ENCODE measurements at regions not wholly inside any gene's neighbourhood (a gene's known extent, or its start where the extent isn't known, plus 50 kb on each side); places are given as distances from the start of the nearest gene placed in this dataset.

DNA sequence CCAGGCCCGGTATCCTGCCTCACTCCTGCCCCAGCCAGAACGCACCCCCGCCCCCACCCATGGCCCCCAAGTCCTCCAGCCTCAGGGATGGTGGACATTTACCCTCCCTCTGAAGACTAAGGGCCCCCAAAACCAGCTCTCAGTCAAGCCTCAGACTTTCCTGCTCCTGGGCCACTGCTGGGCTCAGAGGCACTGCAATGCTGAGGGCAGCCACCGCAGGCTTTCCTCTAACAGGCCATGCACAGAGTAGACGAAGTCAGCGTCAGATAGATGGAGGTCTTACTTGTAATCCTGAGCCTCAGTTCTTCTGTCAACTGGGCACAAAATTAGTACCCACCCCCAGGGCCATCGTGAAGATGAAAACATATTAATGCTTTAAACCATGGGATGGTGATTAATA lies 92.6 kb downstream of the TTC32 start:
- TF ChIP-seq, protein P1, sequence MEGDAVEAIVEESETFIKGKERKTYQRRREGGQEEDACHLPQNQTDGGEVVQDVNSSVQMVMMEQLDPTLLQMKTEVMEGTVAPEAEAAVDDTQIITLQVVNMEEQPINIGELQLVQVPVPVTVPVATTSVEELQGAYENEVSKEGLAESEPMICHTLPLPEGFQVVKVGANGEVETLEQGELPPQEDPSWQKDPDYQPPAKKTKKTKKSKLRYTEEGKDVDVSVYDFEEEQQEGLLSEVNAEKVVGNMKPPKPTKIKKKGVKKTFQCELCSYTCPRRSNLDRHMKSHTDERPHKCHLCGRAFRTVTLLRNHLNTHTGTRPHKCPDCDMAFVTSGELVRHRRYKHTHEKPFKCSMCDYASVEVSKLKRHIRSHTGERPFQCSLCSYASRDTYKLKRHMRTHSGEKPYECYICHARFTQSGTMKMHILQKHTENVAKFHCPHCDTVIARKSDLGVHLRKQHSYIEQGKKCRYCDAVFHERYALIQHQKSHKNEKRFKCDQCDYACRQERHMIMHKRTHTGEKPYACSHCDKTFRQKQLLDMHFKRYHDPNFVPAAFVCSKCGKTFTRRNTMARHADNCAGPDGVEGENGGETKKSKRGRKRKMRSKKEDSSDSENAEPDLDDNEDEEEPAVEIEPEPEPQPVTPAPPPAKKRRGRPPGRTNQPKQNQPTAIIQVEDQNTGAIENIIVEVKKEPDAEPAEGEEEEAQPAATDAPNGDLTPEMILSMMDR (IDR thresholded peaks at IDR 0.05), result no peak
- Mint-ChIP-seq H3K27ac (no peak overlapping the region), H3K4me3 (no peak overlapping the region), H3K9me3 (no peaks in the 10 kb centered on the region), H3K27me3 (ENCODE audit: low read depth, poor library complexity) (peaks cover 15% of the 10 kb centered on the region), H3K36me3 (ENCODE audit: low read depth) (no peaks in the 10 kb centered on the region), H3K4me1 (peaks cover 21% of the 10 kb centered on the region)
- DNase-seq, result no peak

DNA sequence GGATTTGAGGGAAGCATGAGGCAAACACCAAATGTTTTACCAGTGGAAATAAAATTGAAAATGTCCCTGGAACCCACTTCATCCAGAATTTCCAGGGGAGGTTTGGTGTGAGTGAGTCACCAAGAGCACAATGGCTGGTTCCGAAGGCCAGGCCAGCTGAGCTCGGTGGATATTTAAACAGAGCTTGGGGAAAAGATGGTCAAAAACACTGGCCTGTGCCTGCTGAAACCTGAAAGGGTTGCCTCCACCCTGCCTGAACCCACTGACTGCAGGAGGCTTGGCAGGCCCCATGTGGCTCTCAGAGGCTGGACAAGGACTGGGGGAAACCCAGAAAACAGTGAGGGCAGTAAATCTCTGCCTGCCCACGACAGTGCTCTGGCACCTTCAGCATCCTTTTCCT lies 93.9 kb downstream of the TTC32 start:
- Mint-ChIP-seq H3K27ac (no peak overlapping the region), H3K9me3 (no peaks in the 10 kb centered on the region), H3K4me1 (peaks cover 30% of the 10 kb centered on the region), H3K36me3 (ENCODE audit: low read depth) (no peaks in the 10 kb centered on the region), H3K4me3 (no peak overlapping the region), H3K27me3 (ENCODE audit: low read depth, poor library complexity) (peaks cover 18% of the 10 kb centered on the region)
- TF ChIP-seq, protein P1 (IDR thresholded peaks at IDR 0.05), result no peak
- DNase-seq, result no peak

DNA sequence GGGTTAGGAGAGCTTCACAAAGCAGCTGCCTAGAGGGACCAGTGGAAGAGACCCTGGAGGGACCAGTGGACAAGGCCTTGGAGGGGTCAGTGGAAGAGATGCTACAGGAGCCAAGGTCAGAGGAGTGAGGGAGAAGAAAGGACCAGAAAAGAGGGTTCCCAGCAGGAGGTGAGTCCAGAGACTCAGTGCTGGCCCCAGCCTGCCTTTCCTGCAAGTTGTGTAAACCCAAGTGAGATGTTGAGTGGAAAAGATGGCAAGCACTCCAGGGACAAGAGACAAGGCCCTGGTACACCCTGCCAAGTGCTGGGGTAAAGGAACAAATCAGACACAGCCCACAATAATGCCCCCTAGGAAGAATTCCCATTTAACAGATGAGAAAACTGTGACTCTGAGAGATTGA lies 94.4 kb downstream of the TTC32 start:
- Mint-ChIP-seq H3K36me3 (ENCODE audit: low read depth) (no peaks in the 10 kb centered on the region), H3K4me1 (peaks cover 34% of the 10 kb centered on the region), H3K27ac (peak overlapping the region; percentile 4), H3K4me3 (no peak overlapping the region), H3K9me3 (no peaks in the 10 kb centered on the region), H3K27me3 (ENCODE audit: low read depth, poor library complexity) (peaks cover 18% of the 10 kb centered on the region)
- TF ChIP-seq, protein P1 (IDR thresholded peaks at IDR 0.05), result no peak
- no peak for DNase-seq

DNA sequence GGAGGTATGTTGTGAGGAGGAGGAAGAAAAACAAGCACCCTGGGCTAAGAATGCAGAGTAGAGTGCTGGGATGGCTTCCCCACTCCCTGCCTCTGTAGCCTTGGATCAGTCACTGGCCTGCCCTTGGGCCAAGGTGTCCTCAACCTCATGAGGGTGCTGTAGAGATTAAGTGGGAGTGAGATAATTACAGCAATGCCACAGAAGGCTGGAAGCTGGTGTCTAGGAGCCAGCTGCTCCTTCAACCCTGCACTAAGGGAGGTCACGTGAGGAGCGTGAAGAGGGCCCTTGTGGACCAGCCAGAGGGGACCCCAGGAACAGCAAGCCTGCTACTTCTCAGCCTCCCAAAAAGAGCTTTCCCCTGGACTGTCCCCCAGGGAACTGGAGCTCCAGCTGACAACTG lies 95.2 kb downstream of the TTC32 start:
- Mint-ChIP-seq H3K4me1 (peaks cover 42% of the 10 kb centered on the region), H3K4me3 (no peak overlapping the region), H3K9me3 (no peaks in the 10 kb centered on the region), H3K27ac (no peak overlapping the region), H3K27me3 (ENCODE audit: low read depth, poor library complexity) (peaks cover 21% of the 10 kb centered on the region), H3K36me3 (ENCODE audit: low read depth) (no peaks in the 10 kb centered on the region)
- DNase-seq, result no peak
- TF ChIP-seq, protein P1 (IDR thresholded peaks at IDR 0.05), result no peak

DNA sequence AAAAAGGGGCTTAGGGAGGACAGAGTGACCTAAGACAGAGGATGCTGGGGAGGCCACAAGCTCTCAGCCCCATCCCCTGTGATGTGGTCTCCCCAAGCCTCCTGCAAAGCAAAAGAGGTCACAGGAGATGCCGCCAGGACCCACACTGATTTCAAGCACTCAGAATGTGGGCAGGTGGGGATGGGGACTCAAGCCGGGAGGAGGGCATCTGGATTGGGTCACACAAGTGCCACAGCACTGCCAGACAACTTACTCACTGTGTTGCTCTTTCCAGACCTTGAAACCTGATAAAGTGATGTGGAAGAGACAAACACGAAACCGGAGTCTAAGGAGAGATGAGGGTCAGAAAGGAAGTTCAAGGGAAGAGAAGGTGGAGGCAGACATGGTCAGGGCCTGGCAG lies 95.7 kb downstream of the TTC32 start:
- Mint-ChIP-seq H3K27ac (no peak overlapping the region), H3K4me1 (peaks cover 46% of the 10 kb centered on the region), H3K4me3 (no peak overlapping the region), H3K36me3 (ENCODE audit: low read depth) (no peaks in the 10 kb centered on the region), H3K27me3 (ENCODE audit: low read depth, poor library complexity) (peaks cover 21% of the 10 kb centered on the region), H3K9me3 (no peaks in the 10 kb centered on the region)
- no peak for DNase-seq
- TF ChIP-seq, protein P1 (IDR thresholded peaks at IDR 0.05), result no peak

DNA sequence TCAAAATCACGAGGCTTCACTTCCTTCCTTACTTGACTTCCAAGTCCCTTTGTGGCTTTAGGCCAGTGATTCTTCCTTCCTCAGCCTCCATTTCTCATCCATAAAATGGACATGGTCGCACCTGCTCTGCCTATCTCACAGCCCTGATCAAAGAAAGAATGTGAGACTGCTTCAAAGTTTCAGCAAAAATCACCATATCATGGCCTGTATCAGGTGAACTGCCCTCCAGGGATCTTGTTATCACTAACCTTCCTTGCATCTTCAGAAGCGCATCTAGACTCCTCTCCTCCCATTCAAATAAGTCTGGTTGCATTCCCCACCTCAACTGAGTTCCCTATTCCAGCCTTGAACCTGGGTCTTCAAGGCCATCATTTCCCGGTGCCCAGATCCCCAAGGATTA lies 96.5 kb downstream of the TTC32 start:
- Mint-ChIP-seq H3K27ac (no peak overlapping the region), H3K27me3 (ENCODE audit: low read depth, poor library complexity) (peaks cover 24% of the 10 kb centered on the region), H3K9me3 (no peaks in the 10 kb centered on the region), H3K4me3 (no peak overlapping the region), H3K4me1 (peaks cover 55% of the 10 kb centered on the region), H3K36me3 (ENCODE audit: low read depth) (no peaks in the 10 kb centered on the region)
- DNase-seq, result no peak
- TF ChIP-seq, protein P1 (IDR thresholded peaks at IDR 0.05), result no peak
